Activated T-helper 9 cell treated with anti-CD3 and anti-CD28 coated beads, Interleukin-2, amount 50 U/mL, for 16 hours (primary cell): ENCODE measurements at regions not wholly inside any gene's neighbourhood (a gene's known extent, or its start where the extent isn't known, plus 50 kb on each side); places are given as distances from the start of the nearest gene placed in this dataset.

Experiments
- DNase-seq: peaks from one replicate; pipeline ENCODE4 v3.0.0-alpha.2; 2020; ENCODE audit warnings: low read depth

DNA sequence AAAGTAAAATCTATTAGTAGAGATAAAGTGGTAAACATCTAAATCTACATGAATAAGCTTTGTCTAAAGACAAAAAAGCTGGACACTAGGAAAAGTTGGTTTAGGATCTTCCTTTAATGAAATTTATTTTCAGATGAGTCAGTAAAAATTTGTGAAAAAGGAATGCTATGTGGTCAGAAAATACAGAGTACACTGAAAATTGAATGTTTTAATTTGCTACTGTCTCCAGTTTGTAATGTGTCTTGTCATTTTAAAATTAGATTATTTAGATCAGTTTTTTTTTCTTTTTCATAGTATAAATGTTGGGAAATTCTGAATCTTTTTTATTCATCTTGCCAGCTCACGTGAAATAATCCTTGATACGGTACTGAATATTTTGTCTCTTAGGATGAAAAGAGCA lies 56.9 kb downstream of the SLITRK6 start:
- no peak for DNase-seq

DNA sequence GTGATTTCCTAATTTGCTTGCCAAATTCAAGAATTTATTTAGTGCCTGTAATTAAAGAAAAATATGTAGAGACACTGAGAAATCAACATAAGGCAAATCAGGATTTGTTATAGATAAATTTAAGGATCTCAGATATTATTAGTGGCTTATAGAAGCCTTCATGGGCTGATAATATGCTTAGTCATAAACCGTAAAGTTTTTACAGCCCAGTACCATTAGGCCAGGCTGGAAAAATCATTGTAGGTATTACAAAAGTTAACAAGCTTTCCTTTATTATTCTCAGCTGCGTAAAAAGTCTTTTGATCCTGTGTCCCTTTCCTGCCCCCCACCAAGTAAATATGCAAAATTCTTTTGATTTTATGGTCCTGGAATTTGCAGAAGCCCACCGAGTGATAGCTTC lies 58.2 kb downstream of the SLITRK6 start:
- no peak for DNase-seq

DNA sequence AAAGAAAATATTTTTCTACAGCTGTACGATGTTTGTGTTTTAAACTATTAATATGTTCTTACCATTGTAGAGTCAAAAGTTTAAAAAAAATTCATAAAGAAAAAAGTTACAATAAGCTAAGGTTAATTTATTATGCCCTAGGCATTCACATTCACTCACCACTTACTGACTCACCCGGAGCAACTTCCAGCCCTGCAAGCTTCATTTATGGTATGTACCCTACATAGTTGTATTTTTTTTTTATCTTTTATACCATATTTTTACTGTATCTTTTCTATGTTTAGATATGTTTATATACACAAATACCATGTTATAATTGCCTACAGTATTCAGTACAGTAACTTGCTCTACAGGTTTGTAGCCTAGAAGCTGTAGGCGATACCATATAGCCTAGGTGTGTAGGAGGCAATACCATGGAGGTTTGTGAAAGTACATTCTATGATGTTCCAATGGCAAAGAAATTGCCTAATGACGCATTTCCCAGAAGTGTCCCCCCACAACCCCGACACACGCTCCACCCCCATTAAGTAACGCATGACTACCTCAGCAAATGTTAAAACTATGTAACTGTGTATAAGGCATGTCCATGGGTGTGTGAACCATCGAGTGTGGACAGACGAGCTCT lies 60.4 kb downstream of the SLITRK6 start:
- DNase-seq = no peak

DNA sequence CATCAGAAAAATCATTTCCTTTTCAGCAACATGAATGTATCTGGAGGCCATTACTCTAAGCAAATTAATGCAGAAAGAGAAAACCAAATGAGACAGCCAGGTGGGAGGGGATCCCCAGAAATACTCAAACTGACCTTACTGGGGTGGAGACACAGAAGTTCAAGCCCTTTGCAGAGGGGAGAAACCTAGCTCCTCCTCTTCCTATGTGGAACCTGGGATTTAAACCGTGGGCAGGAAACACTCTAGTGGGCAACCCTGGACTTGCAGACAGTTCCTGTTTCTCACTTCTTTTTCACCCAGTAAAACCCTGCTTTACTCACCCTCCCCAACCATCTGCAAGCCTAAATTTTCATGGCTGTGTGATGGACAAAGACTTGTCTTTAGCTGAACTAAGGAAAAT lies 61.3 kb downstream of the SLITRK6 start:
- no peak for DNase-seq

DNA sequence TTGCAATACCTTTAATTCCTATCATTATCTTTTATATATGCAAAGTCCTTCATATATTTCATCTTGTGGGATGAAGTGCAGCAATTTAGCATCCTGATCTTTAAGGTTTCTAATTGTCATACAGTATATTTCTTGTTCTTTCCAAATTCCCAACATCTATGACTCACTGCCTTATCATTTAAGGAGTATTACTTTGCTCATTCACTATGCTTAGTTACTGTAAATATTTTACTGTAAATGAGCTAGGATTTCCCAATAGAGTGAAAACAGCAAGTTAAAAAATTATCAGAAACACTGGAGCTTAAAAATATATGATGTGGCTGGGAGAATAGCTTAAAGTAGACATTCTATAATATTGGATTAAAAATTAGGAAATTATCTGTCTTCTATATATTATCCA lies 69.9 kb downstream of the SLITRK6 start:
- DNase-seq = no peak

DNA sequence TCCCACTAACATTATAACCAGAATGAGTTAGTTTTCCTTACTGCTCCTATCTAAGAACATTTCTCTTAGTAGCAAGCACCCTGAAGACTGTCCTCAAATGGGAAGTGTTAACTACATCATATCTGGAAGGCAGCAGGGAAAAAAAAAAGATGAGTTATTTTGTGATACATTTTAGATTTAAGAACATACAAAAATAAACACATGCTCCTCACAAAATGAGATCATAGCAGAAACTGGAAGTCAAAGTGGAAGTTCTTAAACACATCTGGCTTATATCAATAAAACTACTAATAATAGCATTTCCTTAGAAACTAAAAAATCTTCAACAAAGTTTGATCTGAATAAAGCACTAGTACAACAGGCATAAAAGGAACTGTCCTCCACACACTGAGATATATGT lies 70.4 kb downstream of the SLITRK6 start:
- DNase-seq = no peak

DNA sequence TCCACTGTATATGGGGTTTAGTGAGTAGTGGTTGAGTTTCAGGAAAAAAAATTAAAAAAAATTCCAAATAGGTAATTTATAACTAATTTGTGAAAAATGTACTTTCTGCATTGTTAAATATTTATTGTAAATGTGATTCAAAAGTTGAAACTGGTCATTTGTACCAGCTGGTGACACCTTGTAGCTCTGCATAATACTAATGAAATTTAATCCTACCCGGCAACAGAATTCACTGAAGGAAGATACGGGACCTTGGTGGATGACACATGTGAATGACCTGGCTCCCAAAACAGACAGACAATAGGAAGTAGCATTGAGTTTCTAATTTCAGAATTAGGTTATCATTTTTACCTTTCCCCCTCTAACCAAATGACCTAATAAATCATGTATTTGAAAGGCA lies 73.8 kb downstream of the SLITRK6 start:
- DNase-seq = no peak

DNA sequence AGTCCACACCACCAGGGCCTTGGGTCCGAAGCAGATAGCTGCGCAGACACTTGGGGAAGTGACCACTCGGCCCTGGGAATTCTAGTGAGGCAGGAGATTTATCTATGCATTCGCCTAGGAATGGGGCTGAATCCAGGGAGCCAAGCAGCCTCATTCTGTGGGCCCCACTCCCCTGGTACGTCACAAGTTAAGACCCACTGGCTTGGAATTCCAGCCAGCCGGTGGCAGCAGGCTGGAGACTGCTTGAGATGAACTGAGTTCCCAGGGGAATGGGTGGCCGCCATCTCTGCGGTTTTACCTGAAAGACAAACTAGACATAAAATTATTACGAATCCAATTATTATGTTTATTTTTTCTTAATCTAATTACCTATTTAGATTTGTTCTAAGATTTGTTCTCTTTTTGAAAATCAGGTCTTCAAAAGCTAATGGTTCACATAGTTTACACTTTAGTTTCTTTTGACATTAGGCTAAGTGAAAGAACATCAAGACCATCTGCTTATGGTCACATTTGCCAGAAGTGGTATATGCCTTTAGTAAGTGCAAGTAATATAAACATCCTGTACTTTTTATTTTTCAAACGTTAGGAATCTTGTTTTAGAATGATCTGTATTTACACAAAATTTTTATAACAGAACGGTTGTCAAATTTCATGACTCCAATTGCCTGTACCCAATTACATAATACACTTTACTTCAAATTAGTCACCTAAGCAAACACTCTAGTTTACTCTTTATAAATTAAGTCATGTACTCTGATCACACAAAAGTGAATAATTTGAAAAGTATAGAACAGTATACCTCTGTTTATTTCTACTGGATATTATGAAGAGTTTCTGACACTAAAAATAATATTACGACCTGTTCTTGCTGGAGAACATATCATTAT lies 74.4 kb downstream of the SLITRK6 start:
- DNase-seq = no peak

DNA sequence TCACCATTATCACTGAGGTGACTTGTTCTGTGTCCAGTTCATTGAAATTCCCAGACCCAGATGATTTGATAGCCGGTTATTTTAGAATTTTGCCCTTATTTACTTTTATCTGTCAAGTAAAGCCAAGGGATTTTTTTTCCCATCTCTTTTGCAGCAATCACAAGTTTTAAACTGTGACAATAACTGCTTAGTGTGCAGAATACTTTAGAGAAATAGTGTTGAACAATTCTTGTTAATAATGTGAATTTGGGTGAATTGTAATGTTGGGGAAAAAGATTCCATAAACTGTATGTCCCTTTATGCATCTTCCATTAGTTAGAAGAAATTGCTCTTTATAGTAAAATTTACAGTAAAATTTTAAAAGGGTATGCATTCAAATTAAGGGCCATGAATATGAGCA lies 79.5 kb downstream of the SLITRK6 start:
- DNase-seq = no peak

DNA sequence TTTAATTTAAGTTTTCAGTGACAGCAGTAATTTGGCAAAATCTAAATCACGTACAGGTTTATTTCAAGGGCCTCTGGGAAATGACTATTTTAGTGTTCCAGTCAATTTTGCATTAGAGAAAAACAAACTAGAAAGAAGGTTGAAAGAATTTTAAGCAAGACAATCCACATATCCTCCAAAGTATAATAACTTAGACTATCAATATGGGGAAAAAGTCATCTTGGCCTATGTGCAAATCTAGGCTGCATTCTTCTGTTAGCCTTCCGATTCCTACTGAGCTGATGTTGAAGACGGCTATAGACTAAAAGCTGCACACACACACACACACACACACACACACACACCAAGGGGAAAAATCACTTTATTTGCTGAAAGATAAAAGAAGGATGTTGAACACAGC lies 81.3 kb downstream of the SLITRK6 start:
- DNase-seq = no peak

DNA sequence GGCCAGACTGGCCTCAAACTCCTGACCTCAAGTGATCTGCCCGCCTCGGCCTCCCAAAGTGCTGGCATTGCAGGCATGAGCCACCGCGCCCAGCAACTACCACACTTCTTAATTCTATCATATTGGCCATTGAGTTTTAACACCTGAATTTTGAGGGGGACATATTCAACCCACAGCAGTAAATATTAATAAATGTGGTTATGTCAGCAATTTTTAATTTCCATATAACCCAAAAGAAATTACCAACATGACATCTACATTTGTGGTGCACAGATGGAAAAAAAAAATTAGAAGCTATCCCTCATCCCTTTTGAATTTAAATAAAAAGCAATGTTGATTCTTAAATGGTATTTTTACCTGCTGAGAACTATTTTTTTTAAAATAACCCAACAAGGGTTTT lies 88.7 kb downstream of the SLITRK6 start:
- no peak for DNase-seq

DNA sequence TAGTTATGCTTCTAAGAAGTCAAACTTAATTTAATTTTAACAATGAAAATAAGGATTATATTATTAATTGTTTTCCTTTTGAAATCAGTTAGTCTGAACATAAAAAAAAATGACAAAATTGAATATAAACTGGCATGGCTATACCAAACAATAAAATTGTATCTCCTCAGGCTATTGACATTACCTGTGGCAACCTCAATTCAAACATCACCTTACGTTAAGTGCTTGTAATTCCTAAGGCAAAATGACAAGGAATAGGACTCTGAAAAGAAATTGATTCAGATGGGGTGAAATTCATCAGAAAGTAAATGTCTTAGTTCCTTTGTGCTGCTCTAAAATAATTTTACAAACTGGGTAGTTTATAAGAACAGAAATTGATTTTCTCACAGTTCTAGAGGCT lies 89.5 kb downstream of the SLITRK6 start:
- DNase-seq = no peak

DNA sequence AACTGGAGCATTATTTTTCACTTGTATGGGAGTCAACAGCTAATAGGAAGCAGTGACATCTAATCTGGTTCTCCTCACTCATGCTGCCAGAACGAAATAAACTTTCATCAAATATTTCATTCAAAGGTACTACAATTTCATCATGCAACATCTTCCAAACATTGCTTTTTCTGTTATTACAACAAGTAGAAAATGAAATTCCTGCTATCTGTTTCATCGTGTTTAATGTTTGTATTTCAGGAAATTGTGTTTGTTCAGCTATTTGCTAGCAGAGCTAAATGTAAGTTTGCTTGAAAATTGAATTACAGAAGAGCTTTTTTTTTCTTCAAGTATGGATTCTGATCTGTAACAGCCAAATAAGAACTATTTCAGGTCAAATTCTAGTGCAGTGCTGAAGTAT lies 90.1 kb downstream of the SLITRK6 start:
- DNase-seq = no peak

DNA sequence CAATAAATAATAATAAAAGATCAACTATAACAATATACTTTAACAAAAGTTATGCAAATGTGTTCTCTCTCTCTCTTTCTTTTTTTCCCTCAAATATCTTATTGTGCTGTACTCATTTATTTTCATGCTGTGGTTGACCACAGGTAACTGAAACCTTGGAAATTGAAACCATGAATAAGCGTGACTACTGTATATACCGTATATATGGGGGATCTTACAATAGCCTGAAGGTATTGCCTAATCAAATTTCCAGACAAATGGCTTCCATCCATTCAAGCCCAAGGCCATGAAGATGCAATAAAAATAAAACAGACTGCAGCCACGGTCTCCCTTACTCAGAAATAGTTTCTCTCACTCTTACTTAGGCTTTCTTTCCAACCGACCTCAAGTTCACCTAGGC lies 98.3 kb downstream of the SLITRK6 start:
- no peak for DNase-seq

DNA sequence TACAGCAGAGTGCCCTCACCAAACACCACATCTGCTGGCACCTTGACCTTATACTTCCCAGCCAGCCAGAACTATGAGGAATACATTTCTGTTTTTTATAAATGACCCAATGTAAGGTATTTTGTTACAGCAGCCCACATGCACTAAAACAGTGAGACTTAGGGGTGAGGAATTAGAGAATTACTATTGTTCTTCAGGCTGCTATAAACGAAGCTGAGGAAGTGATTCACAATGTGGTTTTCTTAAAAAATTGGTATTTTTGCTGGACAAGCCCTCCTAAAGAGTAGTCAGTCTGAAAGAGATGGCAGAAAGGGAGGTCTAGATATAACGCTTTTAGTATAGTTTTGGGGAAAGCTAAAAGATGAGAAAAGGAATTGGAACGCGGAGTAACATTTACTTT lies 101.0 kb downstream of the SLITRK6 start:
- DNase-seq = no peak

DNA sequence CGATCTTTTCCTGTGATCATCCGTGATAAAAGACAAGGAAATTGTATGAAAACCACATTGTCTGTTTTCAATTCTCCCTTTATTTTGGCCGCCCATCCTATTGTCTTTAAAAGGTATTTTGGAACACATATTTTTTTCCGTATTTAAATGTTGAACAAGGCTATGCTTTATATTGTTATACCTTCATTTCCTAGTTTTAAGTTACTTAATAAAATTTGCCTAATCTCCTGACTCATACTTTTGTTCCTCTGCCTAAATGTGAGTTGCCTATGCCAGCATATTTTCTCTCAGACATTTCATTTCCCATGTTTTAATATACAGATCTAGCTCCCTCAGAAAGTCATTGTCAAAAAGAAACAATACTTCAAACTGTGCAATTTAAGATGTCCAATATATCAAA lies 104.2 kb downstream of the SLITRK6 start:
- DNase-seq = no peak

DNA sequence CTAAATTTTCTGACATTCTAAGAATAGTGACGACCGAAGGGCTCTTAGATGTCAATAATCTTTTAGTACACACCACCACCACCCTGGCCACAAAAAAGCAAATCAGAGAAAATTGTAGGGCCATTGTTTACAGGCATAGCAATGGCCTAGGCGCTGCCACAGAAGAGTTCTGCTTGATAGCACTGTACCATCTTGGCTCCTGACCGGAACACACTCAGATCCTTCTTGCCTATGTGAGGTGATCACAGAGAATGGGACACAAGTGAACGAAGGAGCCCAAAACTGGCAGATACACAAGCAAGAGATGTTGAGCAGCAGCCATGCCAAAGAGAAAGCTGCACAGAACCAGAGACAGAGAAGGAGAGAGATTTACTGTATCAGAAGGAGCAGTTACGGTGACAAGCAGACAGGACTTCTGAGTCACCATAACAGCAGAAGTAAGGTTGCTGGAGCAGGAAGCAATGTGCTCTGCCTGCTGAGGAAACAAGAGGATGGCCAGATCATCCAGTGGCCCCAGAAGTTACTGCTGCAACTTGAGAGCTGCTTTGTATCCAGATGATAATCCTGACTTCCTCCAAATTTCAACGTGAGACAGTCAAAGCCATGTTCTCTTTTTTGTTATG lies 105.2 kb downstream of the SLITRK6 start:
- DNase-seq = no peak

DNA sequence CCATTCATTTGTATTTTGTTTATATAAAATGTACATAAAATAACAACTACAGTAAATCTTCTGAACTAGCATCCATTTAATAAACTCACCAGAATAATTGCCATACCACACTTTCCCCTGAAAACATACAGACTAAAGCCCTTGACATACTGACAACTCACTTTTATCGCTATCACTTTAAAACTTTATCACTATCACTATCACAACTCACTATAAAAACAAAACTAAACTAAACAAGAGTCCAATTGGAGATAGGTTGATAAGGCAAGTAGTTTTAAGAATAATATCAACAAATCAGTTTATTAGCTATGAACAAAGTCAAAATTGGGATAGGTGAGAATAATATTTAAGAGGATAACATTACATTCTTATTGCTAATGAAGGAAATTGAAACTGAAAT lies 108.9 kb downstream of the SLITRK6 start:
- no peak for DNase-seq

DNA sequence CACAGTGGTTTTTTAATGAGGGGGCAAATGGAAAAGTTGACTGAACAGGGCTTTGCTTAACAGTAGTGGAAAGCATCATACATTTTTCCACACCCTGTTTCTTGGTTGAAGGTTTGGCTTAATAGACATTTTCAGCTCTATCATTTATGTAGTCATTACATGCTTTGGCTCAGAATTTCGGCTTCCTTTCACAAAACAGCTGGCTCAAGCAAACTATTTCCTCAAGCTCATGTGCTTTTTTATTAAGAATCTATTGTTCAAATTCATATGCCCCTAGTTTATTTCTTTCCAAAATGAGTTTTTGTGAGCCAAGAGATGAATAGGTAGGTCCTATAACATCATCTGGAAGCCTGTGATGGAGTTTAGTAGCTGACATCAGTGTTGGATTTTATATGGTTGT lies 113.8 kb downstream of the SLITRK6 start:
- no peak for DNase-seq

DNA sequence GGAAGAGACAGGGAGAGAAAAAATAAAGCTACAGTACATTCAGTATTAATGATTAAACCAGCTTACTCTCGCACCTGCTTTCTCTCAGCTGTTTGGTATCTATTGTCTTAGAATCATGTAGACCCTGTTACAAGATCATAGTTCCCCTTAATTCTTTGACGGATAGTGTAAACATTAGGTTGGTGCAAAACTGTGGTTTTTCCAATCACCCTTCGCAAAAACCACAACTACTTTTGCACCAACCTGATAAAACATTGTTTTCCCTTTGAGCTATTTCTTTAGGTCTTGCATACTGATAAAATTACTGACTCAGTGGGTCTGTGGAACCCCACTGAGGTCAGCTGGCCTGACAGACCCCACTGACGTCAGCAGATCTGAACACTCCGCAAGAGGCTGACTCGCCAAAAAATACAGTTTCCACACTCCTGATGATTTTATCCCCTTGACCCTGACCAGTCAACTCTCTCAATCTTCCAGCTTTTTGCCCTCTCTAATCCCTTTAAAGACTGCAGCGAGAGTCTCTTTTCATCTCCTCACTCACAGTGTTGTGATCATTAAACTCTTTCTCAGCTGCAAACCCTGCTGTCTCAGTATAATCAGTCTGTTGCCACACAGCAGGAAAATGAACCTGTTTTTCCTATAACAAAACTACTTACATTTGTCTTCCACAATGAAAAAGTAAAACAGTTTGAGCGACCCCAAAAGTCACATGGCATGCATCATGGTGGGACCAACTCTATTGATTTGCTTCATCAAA lies 123.9 kb downstream of the SLITRK6 start:
- no peak for DNase-seq

DNA sequence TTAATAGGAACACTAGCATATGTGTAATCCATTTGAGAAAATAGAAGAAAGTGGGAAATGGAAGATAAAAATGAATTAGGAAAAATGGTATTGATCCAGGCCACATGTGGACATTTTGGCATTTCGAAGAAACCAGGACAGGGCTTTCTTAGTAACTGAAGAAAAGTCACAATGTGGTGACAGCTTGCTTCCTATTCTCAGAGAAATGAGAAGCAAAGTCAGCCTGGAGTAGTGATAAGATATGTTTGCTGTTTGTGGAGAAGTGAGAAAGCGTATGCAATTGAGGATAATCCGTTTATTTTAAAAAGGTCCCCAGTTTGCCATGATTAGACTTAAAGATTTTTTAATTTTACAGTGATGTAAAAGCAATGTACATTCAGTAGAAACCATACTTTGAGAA lies 127.9 kb downstream of the SLITRK6 start:
- DNase-seq = no peak

DNA sequence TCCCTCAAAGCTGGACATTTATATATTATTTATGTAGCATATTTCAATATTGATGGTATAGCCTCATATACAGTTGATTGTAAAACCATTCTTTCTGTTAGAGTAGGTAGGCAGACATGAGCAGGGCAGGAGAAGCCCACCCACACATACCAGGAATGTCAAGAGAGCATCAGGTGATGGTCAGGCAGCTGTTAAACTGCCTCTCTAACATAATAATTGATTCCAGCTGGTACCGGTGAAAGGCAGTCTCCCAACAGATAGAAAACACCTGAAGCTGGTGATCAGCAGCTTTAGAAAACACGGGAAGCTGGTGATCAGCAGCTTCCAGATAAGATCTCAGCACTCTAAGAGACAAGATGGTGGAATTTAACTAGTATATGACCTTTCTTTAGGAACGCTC lies 132.9 kb downstream of the SLITRK6 start:
- no peak for DNase-seq

DNA sequence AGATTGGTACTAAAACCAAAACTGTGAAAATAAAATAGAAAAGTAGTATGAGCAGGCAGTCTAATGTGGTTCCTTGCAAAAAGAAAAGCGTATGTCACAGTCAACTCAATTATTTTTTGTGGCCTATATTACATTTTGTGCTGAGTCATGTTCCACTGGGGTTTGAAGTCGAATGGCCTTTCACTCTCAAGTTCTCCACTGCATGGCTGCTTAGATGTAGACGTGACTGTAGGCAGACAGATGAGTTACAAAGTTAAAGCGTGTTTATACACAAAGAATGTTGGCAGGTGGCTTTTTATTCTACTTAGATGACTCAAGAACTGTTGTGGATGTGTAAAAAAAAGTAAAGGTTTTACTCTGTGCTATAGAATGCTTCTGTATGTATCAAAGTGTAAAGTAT lies 133.9 kb downstream of the SLITRK6 start:
- DNase-seq = no peak
